Hepatic stellate cell (primary cell): ENCODE measurements at regions not wholly inside any gene's neighbourhood (a gene's known extent, or its start where the extent isn't known, plus 50 kb on each side); places are given as distances from the start of the nearest gene placed in this dataset.

Experiments
- DNase-seq: peaks from one replicate; pipeline ENCODE4 v3.0.0; 2011; ENCODE audit warnings: low spot score

DNA sequence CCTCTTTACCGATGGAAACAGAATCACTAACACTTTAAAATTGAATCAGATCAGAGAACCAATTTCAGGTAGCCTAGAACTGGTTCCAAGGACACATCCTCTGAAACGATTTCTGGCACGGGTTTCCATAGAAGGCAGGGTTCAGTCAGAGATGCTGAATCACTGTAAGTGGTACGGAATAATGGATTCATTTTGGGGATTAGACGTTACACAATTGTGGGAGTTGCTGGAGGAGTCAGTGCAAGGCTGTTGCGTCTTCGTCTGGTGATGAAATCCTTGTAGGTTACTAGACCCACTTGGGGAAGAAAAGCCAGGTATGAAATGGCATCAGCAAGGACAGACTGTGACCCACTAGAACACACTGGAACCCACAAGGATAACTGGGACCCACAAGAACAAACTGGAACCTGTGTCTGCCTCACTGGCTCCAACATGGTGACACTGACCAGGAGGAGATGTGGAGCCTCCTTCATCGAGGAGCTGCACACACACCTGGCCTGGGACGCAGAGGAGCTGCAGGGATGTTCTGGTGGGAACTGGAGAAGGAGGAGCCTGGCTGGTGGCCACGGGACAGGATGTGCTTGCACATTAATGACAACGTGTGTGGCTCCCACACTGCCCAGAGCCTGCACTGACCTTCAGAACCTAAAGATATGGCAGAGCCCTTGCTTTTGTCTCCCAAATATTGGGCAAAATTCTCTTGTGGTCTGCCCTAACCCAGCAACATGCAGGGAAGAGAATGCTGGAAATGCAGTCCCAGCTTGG is 105.1 kb downstream of the TRAPPC11 start:
- DNase-seq: no peak

DNA sequence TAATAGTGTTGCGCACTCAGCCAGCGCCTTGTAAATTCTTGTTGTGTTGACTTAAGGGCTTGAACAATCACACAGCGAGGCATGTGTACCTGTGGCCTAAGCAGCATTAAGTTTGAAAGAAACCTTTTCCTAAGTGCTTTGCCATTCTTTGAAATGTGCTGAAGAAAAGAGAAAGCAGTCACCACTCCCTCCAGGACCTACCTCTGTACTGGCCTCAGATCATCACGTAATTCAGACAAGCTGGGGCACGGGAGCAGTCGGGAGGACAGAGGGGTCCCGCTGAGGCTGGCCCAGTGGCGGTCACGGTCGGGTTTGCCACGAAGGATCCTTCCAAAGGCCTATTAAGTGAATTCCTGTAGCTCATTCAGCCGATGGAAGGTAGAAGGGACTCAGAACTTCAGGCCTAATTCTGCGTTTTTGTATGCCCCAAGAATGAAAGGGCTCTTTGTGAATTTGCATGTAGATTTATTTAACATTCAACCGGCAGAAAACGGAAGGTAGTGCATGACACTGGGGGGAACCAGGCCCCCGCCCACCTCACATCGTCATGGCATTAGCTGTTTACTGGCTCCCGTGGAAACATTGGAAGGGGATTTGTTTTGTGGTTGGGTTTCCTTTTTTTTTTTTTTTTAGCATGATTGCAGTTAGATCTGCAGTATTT is 106.3 kb downstream of the TRAPPC11 start:
- no peak for DNase-seq

DNA sequence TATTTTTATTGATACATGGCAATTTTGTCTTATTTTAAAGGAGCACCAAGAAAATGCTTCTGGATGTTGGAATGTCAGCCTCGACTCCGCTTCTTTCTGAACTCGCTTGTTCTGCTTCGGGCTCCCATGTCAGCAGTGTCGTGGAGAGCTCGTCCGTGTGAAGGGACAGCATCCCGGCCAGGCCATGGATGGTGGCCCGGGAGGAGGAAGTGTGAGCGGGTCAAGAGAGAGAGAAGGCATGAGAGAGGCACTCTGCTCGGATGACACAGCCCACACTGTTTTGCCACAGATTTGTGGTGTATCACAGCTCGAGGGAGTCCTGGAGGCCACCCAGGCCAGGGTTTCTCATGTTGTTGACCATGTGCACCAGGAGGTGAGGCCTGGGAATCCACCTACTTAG is 107.0 kb downstream of the TRAPPC11 start:
- DNase-seq: no peak

DNA sequence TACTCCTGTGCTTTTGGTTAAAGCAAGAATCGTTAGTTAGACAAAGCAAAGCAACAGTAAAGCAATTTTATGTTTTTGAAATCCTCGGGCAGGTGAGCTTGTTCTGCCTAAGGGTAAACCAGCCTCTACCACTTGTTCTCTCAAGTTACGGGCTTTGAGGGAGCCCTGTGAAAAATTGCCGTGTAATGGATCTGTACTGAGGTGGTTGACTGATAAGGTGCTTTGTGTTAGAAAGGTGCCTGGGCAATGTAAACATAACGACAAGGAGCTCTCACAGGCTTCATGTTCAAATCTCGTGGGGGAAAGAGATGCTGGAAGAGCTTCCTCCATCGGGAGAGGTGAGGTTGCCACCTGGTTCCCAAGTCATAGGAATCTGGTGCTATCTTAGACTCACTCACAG is 111.8 kb downstream of the TRAPPC11 start:
- DNase-seq: no peak

DNA sequence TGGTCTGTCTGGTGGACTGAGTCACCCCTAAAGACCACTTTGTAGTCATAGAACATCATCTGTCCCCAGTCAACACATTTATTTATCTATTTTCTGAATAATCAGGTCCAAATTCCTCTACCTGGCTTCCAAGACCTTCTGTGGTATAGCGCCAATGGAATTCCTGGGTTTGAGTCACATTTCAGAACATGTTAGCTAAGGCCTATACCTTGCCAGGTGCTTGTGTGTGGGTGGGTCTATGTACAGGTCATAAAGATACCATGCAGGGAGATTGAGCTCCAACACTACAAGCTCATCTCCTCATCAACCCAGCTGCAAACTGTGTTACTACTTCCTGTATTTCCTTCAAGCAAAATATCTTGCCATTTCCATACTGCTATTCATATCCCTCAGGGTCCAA is 113.3 kb downstream of the TRAPPC11 start:
- DNase-seq: no peak

DNA sequence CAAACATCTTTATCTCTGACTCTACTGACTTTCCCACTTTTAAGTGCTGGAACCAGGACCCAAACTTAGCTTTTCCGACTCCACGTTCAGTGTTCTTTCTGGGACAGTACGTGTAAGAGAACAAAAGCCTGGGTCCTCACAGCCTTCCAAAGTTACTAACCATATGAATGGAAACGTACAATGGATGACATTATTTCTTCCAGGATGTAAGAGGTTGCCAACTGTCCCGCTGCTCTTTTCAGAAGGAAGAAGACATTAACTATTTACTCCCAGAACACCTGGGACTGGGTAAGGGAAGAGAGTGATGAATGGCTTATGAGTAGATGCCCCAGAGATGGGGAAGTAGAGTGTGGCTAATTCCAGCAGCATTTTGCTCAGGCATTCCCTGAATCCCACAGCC is 114.7 kb downstream of the TRAPPC11 start:
- no peak for DNase-seq

DNA sequence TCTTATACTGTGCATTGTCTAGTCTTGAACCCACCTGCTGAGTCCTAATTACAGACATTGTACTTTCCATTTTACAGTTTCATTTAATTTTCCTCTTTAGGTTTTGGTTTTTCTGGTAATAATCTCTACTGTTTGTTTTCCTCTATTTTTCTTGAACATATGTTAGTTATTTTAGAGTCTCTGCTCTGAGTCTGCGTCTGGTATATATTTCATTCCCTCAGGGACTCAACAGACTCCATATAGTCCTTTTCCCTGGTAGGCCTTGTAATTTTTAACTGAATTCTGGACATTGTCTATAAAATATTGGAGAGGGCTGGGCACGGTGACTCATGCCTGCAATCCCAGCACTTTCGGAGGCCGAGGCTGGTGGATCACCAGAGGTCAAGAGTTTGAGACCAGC is 121.8 kb upstream of the STOX2 start:
- no peak for DNase-seq

DNA sequence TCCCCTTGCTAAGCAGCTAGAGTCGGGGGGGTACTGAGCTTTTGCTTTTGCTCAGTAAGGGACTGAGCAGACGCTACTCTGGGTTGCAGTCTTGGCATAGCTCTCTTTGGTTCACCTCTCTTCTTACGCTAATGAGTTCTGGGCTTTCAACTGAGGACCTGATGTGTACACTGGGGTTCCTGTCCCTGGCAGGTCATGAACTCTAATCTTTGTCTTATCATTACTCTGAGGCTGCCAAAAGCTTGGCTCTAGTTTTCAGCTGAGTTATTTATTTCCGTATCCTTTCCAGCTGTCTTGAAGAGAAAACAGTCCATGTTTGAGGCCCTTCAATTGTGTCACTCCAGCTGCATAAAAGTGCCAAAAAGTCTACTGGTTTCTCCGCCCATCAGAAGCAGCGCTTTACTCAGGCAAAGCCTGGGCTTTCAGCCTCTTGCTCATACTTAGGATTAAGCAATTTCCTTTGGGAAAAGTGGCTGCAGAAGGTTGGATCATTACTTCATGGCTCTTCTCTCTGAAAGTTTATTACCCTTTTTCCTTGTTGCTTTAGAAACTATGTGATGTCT is 121.0 kb upstream of the STOX2 start:
- no peak for DNase-seq

DNA sequence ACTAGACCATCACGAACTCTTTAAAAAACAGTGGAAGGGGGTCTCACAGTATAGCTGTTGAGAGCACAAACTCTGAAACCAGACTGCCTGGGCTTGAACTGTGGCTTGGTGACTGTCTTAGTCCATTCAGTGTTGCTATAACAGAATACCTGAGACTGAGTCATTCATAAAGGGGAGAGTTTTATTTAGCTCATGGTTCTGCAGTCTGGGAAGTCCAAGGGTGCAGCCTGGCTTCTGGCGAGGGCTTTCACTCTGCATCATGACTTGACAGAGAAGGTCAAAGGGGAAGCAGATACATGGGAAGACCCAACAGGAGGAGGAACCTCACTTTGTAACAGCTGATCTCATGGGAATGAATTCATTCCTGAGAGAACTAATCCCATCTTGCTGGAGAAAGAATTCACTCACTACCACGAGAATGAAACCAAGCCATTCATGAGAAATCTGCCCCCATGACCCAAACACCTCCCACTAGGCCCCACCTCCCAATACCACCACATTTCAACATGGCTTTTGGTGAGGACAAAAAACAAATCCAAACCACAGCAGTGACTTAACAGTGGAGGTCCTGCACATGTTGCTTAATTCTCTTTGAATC is 116.7 kb upstream of the STOX2 start:
- DNase-seq: no peak

DNA sequence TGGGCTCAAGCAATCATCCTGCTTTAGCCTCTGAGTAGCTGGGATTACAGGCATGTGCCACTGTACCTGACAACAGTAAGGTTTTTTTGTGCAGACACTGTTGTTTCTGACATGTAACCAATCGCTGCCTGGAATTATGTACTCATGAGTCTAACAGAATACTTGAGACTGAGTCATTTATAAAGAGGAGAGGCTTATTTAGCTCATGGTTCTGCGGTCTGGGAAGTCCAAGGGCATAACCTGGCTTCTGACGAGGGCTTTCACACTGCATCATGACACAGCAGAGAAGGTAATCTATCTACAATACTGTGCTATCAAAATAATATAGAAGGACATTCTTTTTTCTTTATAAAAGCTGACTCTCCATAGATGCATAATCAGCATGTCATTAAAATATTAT is 115.5 kb upstream of the STOX2 start:
- DNase-seq: no peak

DNA sequence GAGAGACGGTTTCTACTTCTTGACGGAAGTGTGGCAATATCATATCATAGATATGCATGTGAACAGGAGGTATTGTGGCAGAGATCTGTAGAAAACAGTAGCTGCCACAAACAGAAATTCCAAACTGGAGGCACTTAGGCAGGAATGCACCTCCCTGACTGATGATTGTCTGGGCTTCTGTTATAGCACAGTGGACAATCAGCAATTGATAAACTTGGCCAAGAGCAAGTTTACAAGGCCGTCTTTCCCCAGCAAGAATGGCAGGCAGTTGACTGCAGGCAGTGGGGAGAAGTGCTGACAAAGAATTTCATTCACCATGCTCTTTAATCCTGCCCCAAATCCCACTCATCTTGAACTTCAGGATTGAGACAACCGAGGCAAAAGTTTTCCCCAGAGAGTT is 114.4 kb upstream of the STOX2 start:
- DNase-seq: no peak

DNA sequence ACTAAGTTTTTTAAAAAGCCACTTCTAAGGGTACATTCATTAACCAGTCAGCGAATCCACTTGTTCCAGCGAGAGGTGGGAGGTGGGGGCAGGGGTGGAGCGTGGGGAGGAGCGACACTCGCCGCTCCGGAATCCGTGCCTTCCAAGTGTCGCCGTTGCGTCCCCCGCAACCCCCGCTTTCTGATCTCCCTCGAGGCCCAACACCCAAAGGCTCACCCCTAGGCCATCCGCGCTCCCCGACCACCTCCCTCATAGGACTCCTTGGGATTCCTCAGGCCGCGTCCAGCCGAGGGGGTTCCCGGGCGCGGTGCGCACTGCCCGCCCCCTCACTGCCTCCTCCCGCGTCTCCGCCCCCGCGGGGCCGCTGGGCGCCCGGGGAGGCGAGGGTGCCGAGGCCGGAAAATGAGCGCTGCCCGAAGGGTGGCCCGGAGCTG is 108.1 kb upstream of the STOX2 start:
- no peak for DNase-seq

DNA sequence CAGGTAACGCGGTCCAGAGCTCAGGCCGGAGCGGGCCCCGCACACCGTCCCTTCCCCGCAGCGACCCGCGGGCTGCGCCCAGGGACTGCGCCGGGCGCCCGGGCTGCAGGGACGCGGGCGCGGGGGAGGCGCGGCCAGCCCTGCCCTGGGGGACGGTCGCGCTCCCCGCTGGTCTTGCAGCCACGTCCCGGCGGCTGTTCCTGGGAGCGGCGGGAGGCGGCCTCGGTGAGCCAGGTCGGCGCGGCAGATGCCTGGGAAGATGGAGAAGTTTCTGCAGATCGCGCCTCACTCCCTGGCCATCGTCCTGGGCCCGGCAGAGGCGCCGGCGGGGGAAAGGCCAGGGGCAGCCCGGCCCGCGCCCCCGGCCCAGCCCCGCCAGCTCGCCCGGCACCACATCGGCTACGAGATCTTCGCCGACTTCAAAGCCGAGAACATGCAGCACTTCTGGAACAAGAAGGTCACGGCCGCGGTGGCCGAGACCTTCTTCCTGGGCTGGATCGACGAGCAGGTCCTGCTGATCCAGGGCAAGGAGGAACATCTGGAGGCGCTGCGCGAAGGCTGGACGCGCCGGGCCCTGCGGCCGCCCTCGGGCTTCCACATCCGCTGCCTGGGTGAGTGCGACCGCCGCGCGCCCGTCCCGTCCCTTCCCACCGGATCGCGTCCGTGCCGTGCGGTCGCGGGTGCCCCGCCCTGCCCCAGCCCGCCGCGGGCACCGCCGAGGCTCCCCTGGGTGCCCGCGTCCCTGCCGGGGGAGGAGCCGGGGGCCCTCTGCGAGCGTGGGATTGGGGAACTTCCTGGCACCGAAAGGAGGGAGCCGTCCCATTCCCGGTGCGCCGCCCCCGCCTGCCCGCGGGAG is 107.4 kb upstream of the STOX2 start:
- DNase-seq: no peak

DNA sequence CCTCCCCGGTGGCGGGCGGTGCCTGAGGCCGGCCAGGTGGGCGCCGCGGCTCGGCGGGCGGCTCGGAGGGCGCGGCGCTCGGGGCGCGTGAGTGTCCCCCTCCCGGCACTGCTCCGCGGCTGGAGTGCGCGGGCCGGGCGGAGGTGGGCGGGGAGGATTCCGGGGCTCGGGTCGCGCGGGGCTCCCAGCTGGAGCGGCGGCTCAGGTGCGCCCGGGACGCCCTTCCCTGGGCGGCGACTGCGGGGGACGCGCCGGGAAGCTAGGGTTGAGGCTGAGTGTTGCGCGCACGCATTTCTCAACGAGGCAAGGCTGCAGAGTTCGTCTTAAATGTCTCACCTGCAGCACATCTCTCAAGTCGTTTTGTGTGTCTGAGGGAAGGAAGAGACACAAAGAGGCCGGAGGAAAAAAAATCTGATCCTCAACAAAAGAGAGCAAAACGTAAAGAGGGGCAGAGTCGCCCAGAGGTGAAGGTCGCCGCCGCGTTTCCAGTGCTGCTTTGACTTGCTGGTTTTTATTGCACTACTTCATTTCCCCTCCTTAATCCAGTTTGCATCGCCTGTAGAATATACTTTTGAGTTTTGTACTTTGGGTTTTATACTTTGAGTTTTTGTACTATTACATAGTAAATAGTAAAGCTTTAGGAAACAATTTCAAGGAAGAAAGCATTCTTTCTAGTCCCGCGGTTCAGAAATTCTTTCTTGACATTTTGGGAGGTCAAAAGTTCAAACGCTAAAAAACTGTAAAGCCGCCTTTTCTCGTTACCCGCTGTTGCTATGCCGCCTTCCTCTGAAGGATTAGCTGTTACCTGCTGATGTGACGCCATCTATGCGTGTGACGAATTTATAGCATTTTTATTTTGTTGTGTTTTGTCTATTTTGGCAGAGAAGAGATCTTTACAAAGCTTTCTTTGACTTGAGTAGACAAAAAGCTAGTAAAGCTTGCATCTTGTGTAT is 106.5 kb upstream of the STOX2 start:
- DNase-seq: no peak

DNA sequence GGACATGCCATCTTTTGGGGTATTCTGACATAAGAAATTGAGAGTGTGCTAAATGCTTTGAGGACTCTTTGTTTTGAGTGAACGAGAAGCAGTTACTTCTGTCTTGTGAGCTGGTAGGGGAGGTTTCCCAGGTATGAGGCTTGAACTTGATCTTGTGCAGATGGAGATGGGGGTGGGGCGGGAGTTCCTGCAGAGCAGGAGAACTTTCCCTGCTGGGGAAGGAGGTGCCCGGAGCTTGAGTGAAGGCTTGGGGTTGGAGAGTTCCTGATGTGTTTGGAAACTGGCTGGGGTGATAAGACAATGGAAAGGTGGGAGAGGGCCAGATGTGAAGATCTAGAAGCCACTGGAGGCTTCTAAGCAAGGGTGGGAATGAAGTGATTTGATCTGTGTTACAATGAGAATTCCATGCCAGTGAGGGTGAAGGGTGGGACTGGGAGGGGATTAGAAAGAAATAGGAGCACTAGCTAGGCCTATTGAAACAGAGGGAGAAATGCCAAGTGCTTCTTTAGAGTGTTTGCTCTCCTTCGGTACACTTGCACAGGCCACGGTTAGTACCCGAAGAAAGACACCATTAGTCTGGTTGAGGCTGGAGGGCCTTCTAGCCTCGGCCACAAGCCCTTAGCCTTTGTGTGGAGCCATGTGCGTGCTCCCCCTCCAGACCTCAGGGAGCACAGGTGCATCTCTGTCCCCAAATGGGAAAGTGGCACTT is 103.5 kb upstream of the STOX2 start:
- DNase-seq: no peak

DNA sequence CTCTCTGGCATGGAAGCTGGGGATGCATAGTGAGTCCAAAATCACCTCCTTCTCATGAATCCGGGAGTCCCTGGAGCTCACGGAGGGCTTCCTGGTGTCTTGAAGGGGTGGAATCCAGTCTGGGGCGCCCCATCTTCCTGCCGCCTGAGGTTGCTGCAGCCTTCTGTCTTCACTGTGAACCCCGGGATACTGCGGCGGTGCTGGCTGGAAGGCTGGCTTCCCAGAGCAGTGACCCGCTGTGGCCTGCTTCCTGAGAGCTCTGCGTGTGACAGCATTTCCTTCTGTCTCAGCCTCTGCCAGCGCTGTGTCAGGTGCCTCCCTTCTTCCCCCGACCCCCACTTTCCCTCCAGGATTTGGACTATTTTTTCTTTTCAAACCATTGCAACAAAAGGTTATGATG is 98.8 kb upstream of the STOX2 start:
- no peak for DNase-seq

DNA sequence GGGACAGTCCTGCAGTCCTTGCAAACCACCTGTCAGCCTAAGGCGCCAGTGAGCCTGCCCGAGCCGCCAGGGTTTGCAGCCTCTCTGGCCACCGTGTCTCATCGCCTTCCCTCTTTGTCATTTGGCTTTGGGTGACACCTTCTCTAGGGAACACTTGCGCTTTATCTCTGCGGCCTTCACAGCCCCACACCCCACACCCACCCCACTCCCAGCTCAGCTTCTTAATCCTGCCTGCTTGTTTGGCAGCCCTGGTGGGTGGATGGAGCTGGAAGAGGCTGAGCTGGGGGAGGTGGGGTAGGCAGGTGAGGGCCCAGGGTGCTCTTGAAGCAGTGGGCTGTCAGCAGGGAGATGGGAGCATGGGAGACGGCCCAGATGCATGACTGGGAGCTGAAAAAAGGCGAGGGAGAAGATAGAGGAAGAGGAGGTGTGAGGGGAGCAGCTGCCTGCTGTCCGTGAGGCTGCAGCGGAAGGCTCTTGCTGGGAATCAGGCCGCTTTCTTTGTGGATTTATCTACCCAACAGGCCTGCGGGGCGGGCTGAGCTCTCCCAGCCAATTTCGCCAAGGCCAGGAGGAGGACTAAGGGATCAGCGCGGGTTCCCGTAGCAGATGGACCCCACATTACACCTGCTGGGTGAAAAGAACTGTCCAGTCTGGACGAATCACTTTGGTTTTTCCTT is 97.5 kb upstream of the STOX2 start:
- DNase-seq: no peak

DNA sequence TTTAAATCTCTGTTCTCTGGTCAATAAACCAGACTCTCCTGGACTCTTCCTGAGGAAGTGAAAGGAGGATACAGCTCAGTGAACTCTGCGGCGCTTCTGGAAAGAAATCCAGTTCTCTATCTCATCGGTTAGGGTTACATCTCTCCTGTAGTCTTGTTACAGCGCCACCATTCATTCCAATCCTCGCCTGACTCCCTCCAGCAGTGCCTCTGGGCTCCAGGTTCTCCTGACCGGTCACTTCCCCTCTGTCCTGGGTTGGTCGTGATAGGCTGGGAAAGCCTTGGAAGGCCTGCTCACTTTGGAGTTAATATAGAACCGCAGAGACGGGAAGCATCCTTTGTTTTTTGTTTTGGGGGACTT is 97.0 kb upstream of the STOX2 start:
- no peak for DNase-seq

DNA sequence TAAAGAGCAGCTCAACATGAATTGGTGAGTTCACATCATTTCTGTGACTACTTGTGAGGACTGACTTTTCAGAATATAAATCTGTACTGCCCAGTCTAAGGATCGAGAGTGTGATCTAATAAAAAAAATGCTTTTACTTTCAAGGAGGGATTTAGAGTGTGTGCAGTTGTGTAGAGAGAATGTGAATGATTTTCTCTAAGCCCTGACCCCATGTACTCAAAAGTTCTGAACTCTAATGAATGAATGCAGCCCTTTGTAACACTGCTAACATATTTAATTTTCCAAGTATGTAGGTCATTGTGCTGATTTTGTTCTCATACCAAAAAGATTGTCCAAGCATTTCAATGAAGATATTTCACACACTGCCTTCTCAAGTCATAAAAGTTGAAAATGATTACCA is 92.5 kb upstream of the STOX2 start:
- no peak for DNase-seq

DNA sequence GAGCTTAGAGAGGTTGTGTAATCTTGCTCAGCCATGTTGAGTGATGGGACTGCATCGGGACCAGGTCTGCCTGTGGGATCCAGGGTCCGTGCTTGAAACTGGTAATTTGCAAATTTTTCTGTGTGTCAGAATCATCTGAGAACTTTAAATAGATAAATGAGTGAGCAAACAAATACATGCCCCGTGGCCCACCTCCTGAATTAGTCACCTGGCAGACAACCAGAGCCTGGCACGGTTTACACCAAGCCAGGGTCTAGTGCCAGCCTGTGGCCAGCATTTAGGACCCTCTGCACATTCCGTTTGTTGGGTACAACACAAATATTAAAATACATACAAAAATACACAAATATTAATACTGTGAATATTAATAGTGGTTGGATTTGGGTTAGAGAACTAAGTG is 90.6 kb upstream of the STOX2 start:
- DNase-seq: no peak
